HG03039 (cell line): ENCODE measurements at regions not wholly inside any gene's neighbourhood (a gene's known extent, or its start where the extent isn't known, plus 50 kb on each side); places are given as distances from the start of the nearest gene placed in this dataset.

ENCODE experiments used
- ATAC-seq: cut with Tn5 transposase; IDR thresholded peaks from one replicate; pipeline ENCODE4 v1.9.1; 2021; ENCODE audit warnings: mild to moderate bottlenecking, moderate library complexity; ENCODE audit not compliant: unreplicated experiment

- no peak for ATAC-seq
Measured at GRCh38 chr4:11525085-11525484, 96.4 kb upstream of the HS3ST1 start.

- ATAC-seq = no peak
Measured at GRCh38 chr4:11518754-11519153, 90.1 kb upstream of the HS3ST1 start.

- ATAC-seq = no peak
Measured at GRCh38 chr4:11514779-11515419, 86.2 kb upstream of the HS3ST1 start.

DNA sequence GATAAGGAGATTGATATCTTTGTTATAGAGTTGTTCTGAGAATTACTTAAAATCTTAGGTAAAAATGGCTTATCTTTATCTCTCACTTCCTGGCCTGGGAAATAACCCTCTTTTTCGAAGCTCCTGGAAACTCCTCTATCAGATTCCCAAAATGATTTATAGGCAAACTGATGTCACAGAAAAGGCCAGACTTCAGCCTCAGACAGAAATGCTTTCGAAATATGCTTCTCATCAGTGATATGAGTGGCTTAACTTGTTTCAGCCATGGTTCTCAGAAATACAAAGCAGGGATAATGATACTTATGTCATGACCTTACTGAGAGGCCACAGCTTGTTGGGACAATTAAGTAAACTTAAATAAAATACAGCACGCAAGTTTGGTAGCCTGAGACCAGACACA is 85.3 kb upstream of the HS3ST1 start:
- no peak for ATAC-seq

GRCh38 chr4:11512871-11513270 is 84.2 kb upstream of the HS3ST1 start:
- ATAC-seq = no peak

DNA sequence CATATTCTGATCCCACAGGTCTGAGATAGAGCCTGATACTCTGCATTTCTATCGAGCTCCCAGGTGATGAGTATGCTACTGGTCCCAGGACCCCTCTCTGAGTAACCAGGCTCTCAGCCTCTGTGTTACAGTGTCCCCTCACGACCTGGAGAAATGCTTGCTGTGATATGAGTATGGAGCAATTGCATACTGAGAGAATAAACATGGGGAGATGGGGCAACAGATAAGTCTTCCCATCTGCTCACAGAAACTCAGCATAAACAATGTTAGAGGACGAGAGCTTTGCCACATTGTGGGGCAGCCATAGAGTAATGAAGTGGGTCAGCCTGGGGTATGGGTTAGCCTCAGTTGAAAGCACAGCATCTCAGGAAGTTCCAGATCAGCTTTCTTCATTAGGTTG is 82.6 kb upstream of the HS3ST1 start:
- no peak for ATAC-seq

GRCh38 chr4:11507920-11508319 is 79.2 kb upstream of the HS3ST1 start:
- no peak for ATAC-seq

DNA sequence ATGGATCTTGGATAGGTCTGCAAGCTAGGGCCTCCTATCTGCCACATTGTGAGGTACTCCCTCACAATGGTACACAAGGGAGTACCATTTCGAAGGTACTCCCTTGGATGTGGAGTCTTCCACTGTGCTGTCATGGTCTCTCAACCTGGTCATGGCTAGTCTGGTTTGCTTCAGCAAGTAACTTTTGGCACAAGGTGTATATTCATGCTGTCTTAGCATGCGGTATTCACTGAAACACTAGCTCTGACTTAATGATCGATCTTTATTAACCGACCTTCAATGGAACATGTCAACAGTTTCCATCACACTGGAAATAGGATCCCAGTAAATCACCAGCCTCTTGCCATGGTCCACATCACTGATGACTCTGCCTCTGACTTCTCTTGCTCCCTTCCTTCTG is 77.5 kb upstream of the HS3ST1 start:
- no peak for ATAC-seq

DNA sequence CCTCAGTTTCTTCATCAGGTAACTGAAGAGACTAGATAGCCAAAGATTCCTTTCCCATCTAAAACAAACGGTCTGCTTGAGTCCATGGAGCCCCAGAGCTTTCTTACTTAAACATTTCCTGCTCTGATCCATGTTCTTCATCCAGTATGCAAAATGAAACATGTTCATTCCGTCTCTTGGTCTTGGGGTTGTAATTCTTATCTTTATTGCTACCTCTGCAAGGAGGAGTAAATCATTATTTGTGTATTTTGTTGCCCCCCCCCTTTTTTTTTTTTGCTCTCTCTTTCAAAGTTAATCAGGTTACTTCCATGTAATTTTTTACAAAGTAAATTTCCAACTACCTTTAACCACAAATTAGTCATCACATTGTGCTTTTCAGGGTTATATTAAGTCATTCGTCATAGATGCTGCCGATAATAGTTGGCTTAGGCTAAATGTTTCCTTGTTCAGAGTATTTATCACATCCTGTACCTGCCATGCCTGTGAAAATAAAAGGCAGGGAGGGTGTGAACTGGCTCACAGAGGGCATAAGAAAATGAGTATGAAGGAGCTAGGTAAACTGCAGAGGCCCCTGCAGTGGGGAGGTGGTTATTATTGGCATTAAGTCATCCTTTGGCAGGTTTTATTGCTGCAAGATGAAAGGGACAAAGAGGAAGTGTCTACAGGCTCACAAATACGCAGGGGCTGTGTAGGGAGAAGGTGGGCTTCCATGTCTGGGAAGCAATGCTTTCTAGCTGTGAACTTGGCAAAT is 76.7 kb upstream of the HS3ST1 start:
- ATAC-seq = no peak

GRCh38 chr4:11503166-11503565 is 74.5 kb upstream of the HS3ST1 start:
- no peak for ATAC-seq

- ATAC-seq = no peak
Measured at GRCh38 chr4:11497972-11498371, 69.3 kb upstream of the HS3ST1 start.

DNA sequence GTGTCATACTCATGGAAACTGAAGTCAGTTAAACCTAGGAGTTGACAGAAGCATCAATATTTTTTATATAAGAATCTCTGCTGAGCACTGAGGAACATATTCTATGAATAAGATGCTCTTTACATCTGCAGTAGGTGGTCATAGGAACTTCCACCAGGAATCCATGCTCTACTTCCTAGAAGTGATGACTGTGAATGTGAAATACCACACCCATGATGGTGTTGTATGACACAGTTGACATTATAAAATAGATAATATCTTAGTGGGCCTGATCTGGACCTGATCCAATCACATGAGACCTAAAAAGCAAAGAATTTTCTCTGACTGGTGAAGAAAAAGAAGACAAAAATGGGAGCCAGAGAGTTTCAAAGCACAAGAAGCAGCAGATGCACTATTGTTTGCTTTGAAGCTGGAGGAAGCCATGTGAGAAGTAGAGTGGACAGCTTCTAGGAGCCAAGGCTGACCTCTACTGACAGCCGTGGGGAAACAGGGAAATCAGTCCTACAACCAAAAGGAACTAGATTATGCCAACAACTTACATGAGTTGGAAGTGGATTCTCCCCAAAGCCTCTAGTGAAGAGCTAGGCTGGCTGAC is 68.6 kb upstream of the HS3ST1 start:
- ATAC-seq = no peak

DNA sequence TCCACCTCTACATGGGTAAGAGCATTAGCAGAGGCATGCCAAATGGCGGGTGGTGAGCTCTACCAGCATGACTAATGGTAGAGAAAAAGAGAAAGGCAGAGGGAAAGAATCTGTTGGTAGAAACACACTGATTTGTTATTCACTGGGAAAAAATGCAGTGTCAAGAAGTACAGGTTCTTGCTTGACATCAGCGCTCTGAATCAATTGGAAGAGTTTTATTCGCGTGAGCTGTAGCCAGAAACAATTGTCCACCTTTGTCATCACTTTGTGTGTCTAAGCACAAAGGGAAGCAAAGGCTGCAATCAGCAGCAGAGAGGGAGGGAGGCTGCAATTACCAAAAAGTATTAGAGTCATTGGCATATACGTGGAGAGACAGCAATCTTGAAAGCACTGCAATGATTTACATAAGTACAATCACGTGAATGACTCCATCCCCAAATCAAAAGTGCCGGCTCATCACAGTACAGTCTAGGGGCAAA is 67.7 kb upstream of the HS3ST1 start:
- no peak for ATAC-seq

DNA sequence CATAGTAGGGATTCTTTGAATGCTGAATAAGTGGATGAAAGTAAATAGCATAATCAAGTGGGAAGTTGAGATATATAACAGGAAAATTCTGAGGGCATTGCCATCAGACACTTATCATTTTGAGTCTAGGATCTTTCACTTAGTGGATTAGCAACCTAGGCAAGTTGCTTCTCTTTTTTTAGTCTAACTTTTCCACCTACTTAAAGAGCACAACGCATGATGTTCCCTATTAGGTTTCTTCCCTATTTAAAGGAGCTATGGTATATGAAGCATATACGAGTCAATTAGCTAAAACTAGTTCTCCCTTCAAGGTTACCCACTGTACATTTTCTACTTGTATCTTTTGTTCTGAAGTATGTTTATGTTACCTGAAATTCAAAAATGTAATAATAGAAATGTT is 67.1 kb upstream of the HS3ST1 start:
- ATAC-seq = no peak

- no peak for ATAC-seq
Measured at GRCh38 chr4:11495291-11495690, 66.6 kb upstream of the HS3ST1 start.

- no peak for ATAC-seq
Measured at GRCh38 chr4:11494232-11494631, 65.5 kb upstream of the HS3ST1 start.

- ATAC-seq = peak; percentile 63
Measured at GRCh38 chr4:11489453-11490083, 60.9 kb upstream of the HS3ST1 start.

DNA sequence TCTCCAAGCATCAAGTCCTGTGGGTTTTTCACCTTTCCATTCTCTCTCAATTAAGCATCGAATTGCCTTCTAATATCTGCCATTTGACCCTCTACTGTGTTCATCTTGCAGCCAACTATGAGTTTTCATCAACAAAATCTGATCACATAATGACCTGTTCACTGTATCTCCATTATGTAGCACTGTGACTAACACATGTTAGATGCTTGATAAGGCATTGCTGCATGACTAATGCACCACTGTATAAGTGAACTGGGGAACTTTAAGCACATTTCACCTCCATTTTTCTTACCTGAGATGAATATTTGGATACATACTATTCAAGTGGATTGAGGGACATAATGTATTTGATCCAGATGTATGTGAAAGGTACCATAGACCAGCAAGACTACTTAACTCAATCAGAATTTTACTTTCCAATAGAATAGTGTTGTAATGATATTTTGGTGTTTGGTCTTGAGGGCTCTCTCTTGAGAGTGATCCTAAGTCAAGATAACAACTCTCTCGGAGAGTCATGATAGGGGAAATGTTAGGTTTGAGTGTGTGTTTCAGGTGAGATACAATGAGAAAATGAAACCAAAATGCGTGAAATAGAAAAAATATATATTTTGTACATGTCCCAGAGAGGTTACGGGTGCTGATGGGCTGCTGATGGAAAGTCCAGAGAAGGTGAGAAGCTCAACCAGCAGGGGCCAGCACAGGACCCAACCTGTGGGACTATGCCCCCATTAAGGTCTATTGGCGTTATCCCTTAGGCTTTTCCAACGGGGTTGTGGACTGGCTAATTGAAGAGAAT is 60.2 kb upstream of the HS3ST1 start:
- ATAC-seq = no peak

GRCh38 chr4:11487868-11488544 is 59.3 kb upstream of the HS3ST1 start:
- no peak for ATAC-seq

DNA sequence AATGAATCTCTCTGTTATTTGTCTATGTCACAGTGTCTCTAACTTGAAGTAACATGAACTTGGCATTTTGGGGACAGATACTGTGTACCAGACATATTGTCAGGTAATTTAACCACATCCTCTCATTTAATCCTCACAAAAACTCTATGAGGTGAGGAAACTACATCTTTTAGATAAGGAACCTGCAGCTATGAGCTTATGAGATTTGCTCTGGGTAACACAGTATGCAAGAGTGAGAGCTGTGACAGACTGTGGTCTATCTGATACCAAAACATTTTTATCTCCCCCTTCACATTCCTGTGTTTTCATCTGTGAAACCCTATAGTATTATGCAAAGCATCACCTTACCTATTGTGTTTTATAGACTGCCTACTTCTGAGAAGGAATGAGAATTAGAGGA is 58.4 kb upstream of the HS3ST1 start:
- ATAC-seq = no peak
